SK-N-SH (cell line): ENCODE measurements at regions not wholly inside any gene's neighbourhood (a gene's known extent, or its start where the extent isn't known, plus 50 kb on each side); places are given as distances from the start of the nearest gene placed in this dataset.

ENCODE experiments used
- CTCF ChIP-seq: fragments of 200-600 bp; sonication (generic); IDR thresholded peaks from 2 replicates; pipeline ENCODE4 v1.6.1; 2017; ENCODE audit warnings: antibody characterized with exemption, mild to moderate bottlenecking, moderate library complexity
- EZH2phosphoT487 ChIP-seq: fragments of 200-600 bp; sonication (generic); IDR thresholded peaks from 2 replicates; pipeline ENCODE4 v1.6.1; 2017; ENCODE audit warnings: low read depth, mixed run types, mild to moderate bottlenecking, antibody characterized with exemption, moderate library complexity, borderline replicate concordance
- JUND ChIP-seq: IDR thresholded peaks from 2 replicates; pipeline ENCODE4 v1.4.0; 2012
- MAX ChIP-seq: IDR thresholded peaks from 2 replicates; pipeline ENCODE4 v1.4.0; 2012; ENCODE audit warnings: low read depth
- PBX3 ChIP-seq: IDR thresholded peaks from 2 replicates; pipeline ENCODE4; 2012
- POLR2AphosphoS5 ChIP-seq: IDR thresholded peaks from 2 replicates; pipeline ENCODE4 v1.6.1; 2012; ENCODE audit warnings: low read depth, low read length
- RXRA ChIP-seq: IDR thresholded peaks from 2 replicates; pipeline ENCODE4 v1.4.0; 2012; ENCODE audit warnings: low read depth, mild to moderate bottlenecking, borderline replicate concordance
- USF1 ChIP-seq: IDR thresholded peaks from 2 replicates; pipeline ENCODE4 v1.4.0; 2012; ENCODE audit warnings: low read depth, borderline replicate concordance

- TF ChIP-seq JUND, result no peak
- no peak for TF ChIP-seq CTCF
- TF ChIP-seq RXRA, result no peak
- no peak for TF ChIP-seq PBX3
- TF ChIP-seq USF1, result no peak
- no peak for TF ChIP-seq EZH2phosphoT487
- no peak for TF ChIP-seq MAX
- TF ChIP-seq POLR2AphosphoS5, result no peak
These were observed 67.7 kb upstream of the RGS2 start for GRCh38 chr1:192741095-192741494.
